Effector memory CD8-positive, alpha-beta T cell (primary cell): ENCODE measurements at regions not wholly inside any gene's neighbourhood (a gene's known extent, or its start where the extent isn't known, plus 50 kb on each side); places are given as distances from the start of the nearest gene placed in this dataset.
A peak's percentile ranks its signal among the peaks of the same experiment; 100 is the strongest.
"Not testable (repeated sequence)": the region's sequence is repeated elsewhere in the genome, so short reads cannot be mapped to it uniquely, and the experiment has no call there.

Source experiments
- ATAC-seq: fragments of 150-1000 bp; cut with Tn5 transposase; replicated peaks from 2 replicates; pipeline ENCODE4 v1.10.0; 2021; ENCODE audit warnings: mild to moderate bottlenecking, moderate library complexity
- DNase-seq, 3 experiments: peaks; one replicate each; pipeline ENCODE4 v3.0.0; 2021
- H3K27ac Mint-ChIP-seq, 2 donors: one replicate each; pipeline ENCODE4 v1.8.0; 2022; ENCODE audit warnings: mild to moderate bottlenecking in 2 of 2, mixed read lengths in 2 of 2, moderate library complexity in 2 of 2
- H3K27me3 Mint-ChIP-seq, 2 donors: one replicate each; pipeline ENCODE4 v1.8.0; 2022; ENCODE audit warnings: mixed read lengths in 2 of 2
- H3K36me3 Mint-ChIP-seq: one replicate; pipeline ENCODE4 v1.8.0; 2022; ENCODE audit warnings: mild to moderate bottlenecking, moderate library complexity, mixed read lengths; ENCODE audit not compliant: insufficient read depth
- H3K4me1 Mint-ChIP-seq, 2 donors: one replicate each; pipeline ENCODE4 v1.8.0; 2022; ENCODE audit warnings: low read depth in 2 of 2, mixed read lengths in 2 of 2
- H3K4me3 Mint-ChIP-seq, 2 donors: one replicate each; pipeline ENCODE4 v1.8.0; 2022; ENCODE audit warnings: mild to moderate bottlenecking in 2 of 2, mixed read lengths in 2 of 2, moderate library complexity in 2 of 2
- H3K9me3 Mint-ChIP-seq, 2 donors: one replicate each; pipeline ENCODE4 v1.8.0; 2022; ENCODE audit warnings: mixed read lengths in 2 of 2

DNA sequence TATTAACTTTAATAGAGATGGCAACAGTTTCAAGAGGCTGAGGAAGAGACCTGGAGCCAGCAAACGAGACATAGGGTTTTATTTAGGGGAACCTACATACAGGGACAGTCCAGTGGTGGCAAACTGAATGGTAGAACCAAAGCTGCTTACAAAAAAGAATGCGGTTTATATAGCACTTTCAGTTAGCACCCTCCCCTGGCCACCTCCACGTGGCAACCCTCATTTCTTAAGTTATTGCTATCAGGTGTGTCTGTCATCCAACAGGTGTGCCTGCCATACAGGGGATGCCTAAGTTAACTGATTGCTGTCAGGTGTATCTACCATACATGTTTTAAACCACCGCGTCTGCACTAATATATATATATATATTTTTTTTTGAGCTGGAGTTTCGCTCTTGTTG lies 129.2 kb upstream of the DUSP10 start:
- Mint-ChIP-seq H3K36me3 (peaks cover 3% of the 10 kb centered on the region), H3K9me3 (no peaks in the 10 kb centered on the region), H3K27ac (no peak overlapping the region), H3K27me3 (no peaks in the 10 kb centered on the region), H3K4me3 (no peak overlapping the region), H3K4me1 (no peaks in the 10 kb centered on the region)
- no peak for DNase-seq
- ATAC-seq = no peak

DNA sequence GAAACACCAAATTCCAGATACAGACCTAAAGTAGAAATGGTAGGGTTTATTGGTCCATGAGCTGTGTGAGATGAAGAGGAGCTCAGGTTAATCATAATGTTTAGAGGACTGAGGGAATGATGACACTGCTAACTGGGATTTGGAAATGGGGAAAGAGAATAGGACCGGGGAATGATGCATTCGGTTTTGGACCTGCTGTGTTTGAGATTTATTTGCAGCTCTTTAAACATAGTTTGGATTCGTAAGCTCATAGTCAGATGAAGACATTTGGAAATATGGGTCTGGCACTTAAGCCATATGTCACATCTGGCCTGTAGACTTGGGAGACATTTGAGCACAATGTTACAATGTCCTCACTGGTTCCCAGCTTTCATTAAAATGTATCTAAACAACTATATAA lies 127.9 kb upstream of the DUSP10 start:
- DNase-seq (no peak), ATAC-seq (no peak)
- no peaks in the 10 kb centered on the region for H3K4me1 Mint-ChIP-seq
- no peaks in the 10 kb centered on the region for H3K27me3 Mint-ChIP-seq
- no peak overlapping the region for H3K4me3 Mint-ChIP-seq
- H3K27ac Mint-ChIP-seq = no peak overlapping the region
- H3K9me3 Mint-ChIP-seq = no peaks in the 10 kb centered on the region
- peaks cover 3% of the 10 kb centered on the region for H3K36me3 Mint-ChIP-seq

DNA sequence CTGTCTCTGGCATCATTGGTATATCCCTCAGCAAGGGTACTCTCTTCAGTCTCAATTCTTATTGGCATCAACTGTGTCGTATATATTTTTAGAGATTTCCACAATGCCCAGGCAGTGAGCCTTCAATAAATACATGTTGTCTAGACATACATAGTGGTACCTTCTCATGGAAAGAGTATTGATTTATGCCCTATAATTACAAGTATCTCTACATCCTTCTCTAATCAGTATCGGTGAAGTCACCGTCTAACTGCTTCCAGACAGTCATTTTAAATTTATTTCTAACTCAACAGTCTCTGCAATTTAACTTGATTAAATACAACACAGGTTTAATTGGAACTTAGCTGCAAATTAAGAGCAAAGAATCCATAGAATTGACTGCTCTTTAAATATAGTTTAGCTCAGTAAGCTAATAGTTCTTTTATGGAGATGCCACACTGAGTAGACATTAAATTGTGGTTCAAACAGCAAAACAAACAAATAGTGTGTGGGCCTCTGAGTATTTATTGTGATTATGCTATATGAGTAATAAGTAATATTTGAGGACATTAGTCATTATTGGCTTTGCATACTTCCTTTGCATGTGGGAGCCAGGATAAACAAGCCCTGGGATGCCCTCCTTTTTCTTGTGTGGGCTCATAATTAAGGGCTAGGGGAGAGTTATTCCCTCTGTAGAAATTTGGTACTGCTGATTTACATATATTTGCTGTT lies 126.9 kb upstream of the DUSP10 start:
- Mint-ChIP-seq H3K4me3 (no peak overlapping the region), H3K9me3 (no peaks in the 10 kb centered on the region), H3K4me1 (no peaks in the 10 kb centered on the region), H3K27me3 (no peaks in the 10 kb centered on the region), H3K27ac (no peak overlapping the region), H3K36me3 (no peaks in the 10 kb centered on the region)
- ATAC-seq = no peak
- DNase-seq = no peak

DNA sequence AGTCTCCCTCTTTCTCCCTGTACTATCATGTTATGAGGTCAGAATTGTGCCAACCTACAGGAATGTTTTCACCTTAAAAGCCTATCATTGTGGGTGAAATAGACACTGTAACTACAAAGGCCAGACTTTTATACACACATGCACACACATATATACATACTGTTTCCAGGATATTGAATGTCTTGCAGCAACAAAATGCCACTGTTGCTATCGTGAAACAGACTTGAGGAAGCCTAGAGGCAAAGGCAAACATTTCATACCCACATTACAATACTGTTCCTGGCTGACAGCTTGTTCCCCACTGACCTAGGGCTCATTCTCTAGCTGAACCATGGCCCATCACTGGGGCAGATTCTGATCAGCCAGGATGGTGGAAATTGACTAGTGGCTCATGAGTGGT lies 125.1 kb upstream of the DUSP10 start:
- Mint-ChIP-seq H3K27ac (no peak overlapping the region), H3K9me3 (no peaks in the 10 kb centered on the region), H3K27me3 (no peaks in the 10 kb centered on the region), H3K4me3 (no peak overlapping the region), H3K36me3 (no peaks in the 10 kb centered on the region), H3K4me1 (no peaks in the 10 kb centered on the region)
- no peak for ATAC-seq
- no peak for DNase-seq

DNA sequence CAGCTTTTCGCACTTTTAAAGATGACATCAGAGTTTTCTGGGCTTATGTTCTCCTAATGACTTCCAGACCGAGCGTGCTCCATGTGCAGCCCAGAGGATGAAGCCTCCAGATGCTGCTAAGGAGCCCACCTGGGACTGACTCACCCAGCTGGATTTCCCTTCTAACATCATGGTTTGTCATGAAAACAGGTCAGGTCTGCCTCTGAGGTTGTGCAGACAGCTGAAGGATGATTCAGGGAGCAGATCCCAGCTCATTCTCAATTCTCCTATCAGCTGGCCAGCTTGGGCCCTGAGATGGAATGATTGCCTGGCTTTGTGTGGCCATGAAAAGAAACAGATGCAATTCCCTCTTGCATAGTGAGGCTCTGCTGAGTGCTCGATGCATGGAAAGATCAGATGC lies 123.9 kb upstream of the DUSP10 start:
- H3K4me1 Mint-ChIP-seq = no peaks in the 10 kb centered on the region
- no peak for DNase-seq
- no peak overlapping the region for H3K4me3 Mint-ChIP-seq
- H3K27ac Mint-ChIP-seq = no peak overlapping the region
- H3K27me3 Mint-ChIP-seq = no peaks in the 10 kb centered on the region
- H3K36me3 Mint-ChIP-seq = no peaks in the 10 kb centered on the region
- ATAC-seq = no peak
- no peaks in the 10 kb centered on the region for H3K9me3 Mint-ChIP-seq

DNA sequence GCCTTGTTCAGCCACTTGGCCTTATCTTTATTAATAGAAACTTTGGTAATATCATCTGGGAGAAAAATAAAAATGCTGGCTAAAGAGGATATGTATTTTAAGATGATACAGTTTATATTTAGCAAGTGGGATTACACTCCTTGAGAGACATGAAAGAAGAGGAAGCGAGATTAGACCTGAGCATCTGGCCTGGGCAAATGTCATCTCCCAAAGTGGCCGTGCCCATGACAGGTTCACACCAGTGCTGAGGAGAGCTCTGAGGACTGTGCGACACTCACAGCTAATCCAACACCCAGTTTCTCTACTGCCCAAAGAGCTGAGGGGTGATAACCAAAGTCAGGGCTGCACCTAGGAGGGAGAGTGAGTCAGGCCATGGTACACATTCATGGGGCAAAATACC lies 121.7 kb upstream of the DUSP10 start:
- H3K36me3 Mint-ChIP-seq = no peaks in the 10 kb centered on the region
- no peak for DNase-seq
- H3K4me1 Mint-ChIP-seq = no peaks in the 10 kb centered on the region
- no peaks in the 10 kb centered on the region for H3K9me3 Mint-ChIP-seq
- ATAC-seq = no peak
- H3K27me3 Mint-ChIP-seq = no peaks in the 10 kb centered on the region
- H3K27ac Mint-ChIP-seq = no peak overlapping the region
- H3K4me3 Mint-ChIP-seq = no peak overlapping the region

DNA sequence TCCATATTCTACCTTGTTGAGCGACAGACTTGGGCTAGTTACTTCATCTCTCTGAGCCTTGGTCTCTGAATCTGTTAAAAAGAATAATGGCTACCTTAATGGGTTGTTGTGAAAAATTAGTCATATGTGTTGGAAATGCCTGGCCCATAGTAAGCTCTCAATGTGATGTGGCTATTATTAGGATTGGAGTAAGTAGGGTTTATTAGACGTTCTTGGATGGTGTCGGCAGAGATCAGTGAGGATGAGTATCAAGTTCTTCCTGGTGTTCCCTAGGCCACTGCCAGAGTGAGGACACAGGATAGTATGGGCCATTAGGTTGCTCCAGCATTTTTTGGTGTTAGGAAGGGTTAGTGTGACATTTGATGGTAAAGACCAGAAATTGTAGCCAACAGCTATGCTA lies 121.1 kb upstream of the DUSP10 start:
- ATAC-seq (no peak), DNase-seq (no peak)
- no peaks in the 10 kb centered on the region for H3K27me3 Mint-ChIP-seq
- no peak overlapping the region for H3K4me3 Mint-ChIP-seq
- no peaks in the 10 kb centered on the region for H3K36me3 Mint-ChIP-seq
- no peak overlapping the region for H3K27ac Mint-ChIP-seq
- no peaks in the 10 kb centered on the region for H3K9me3 Mint-ChIP-seq
- H3K4me1 Mint-ChIP-seq = no peaks in the 10 kb centered on the region

DNA sequence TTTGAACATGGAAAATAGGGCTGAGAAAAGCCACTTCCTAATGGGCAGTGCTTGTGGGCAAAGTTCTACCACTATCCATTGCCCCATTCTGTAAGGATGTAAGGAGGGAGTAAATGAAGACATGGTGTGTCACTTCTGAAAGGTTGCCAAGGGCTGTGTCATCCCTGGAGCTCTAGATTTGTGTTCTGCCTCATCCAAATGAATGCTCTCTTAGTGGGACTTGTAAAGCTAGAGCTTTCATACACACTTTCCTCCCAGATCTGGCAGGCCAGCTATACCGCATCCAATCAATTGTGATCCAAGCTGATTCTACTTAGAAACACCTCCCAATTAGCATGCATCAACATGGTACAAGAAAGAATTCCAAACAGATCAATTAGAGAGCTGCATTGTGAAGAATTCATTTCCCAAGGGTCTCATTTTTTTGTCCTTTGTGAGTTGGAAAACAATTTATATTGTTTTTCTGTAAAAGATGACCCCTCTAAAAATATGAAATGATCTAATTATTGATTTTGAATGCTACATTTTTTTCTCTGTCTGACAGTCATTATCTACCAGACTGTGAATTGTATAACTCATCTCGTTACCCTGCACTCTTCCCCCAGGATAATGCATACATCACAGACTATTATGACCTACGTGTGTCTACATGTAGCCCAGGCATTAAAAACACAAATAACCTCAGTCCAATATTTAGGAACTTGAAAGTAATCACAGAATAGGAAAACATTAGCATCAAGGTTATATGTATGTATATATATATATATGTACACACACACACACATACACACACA lies 117.1 kb upstream of the DUSP10 start:
- ATAC-seq (no peak), DNase-seq (no peak)
- Mint-ChIP-seq H3K4me3 (no peak overlapping the region), H3K36me3 (no peaks in the 10 kb centered on the region), H3K4me1 (peaks cover 0 to 1% of the 10 kb centered on the region in 2 donors), H3K27ac (no peak overlapping the region), H3K27me3 (no peaks in the 10 kb centered on the region), H3K9me3 (no peaks in the 10 kb centered on the region)

DNA sequence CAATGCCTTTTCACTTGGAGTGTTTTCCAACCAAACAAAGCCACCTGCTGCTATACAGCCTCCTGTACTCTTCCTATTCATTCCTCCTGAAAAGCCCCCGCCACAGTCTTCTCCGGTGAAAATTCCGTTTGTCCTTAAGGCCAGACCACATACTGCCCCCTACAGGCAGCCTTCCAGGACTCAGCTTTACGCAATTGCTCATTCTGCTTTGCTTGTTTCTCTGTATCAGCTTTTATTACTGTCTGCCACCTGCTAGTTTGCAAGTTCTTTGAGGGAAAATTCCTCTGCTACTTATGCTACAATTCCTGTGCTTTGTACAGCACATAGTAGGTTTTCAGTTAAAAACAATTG lies 115.2 kb upstream of the DUSP10 start:
- H3K27me3 Mint-ChIP-seq, DNase-seq, H3K36me3 Mint-ChIP-seq, ATAC-seq, H3K4me3 Mint-ChIP-seq, H3K4me1 Mint-ChIP-seq, H3K9me3 Mint-ChIP-seq: not testable (repeated sequence)
- H3K27ac Mint-ChIP-seq = peak overlapping the region in 1 of 2 donors; percentile 59

DNA sequence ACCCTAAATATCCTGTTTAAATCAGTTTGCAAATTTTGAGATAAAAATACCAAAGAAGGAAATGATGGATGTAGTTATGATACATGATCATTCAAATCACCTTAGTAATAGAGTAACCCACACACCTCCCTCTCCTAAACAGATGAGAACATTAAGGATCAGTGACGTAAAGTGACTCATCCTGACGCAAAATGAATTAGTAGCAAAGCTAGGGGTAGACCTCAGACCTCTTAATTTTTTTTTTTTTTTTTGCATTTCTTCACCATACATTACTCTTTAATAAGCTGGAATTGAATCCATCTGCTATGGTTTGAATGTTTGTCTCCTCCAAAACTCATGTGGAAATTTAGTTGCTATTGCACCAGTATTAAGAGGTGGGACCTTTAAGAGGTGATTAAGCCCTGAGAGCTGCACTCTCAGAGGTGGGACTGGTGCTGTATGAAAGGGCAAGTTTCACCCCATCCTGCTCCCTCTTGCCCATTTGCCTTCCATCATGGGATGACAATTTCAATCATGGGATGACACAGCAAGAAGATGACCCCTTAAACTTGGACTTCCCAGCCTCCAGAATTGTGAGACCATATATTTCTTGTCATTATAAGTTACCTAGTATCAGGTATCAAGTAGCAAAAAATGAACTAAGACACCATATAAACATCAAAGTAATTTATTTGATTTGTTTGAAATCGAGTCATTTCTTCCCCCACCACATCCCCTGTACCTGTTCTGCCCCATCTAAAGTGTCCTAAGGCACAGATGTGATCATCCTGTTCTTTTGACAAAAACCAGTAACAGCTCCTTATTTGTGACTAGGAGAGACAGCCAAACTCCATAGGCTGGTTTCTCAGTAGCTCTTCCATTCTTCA lies 114.6 kb upstream of the DUSP10 start:
- no peak for DNase-seq
- Mint-ChIP-seq H3K9me3 (no peaks in the 10 kb centered on the region), H3K4me1 (peaks cover 0 to 1% of the 10 kb centered on the region in 2 donors), H3K27ac (peak overlapping the region in 1 of 2 donors; percentile 59), H3K27me3 (no peaks in the 10 kb centered on the region), H3K36me3 (no peaks in the 10 kb centered on the region), H3K4me3 (no peak overlapping the region)
- ATAC-seq = no peak

DNA sequence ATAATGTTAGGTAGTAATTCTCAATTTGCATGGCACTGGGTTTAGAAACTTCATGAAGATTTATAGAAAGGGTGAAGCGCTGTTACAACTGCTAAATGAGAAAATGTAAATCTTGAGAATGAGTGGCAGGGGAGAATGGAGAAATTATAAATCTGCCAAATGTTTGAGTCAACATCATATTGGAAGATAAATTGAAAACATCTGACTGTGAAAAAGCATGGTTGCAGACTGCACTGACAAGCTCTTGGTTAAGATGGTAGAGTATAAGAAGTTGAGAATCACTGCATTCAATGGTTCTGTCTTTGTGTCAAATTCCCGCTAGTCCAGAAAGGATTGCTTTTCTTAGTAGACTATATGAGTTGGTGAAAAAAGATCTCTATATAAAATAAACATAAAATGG lies 113.3 kb upstream of the DUSP10 start:
- H3K36me3 Mint-ChIP-seq = no peaks in the 10 kb centered on the region
- ATAC-seq (no peak), DNase-seq (no peak)
- no peaks in the 10 kb centered on the region for H3K27me3 Mint-ChIP-seq
- H3K9me3 Mint-ChIP-seq = no peaks in the 10 kb centered on the region
- H3K27ac Mint-ChIP-seq = no peak overlapping the region
- no peak overlapping the region for H3K4me3 Mint-ChIP-seq
- peaks cover 0 to 1% of the 10 kb centered on the region in 2 donors for H3K4me1 Mint-ChIP-seq

DNA sequence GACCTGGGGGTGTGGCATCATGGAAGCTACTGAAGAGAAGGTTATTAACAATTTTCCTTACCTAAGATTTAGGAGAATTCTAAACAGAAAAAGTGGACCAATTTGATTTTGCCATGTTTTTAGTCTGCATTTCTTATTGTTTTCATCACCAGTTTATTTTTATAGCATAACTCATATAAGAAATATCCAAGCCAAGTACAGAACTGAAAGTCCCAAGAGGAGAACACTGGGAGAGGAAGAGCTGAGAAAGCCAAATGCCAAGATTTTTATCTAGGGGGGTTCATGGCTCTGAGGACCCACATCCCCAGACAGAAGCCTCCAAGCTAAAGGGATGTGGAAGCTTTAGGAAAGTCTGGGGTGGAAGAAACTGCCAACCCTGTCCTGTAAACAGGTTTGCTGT lies 109.4 kb upstream of the DUSP10 start:
- no peak for ATAC-seq
- Mint-ChIP-seq H3K4me1 (no peaks in the 10 kb centered on the region), H3K27ac (peak overlapping the region in 1 of 2 donors; percentile 16), H3K9me3 (no peaks in the 10 kb centered on the region), H3K4me3 (no peak overlapping the region), H3K27me3 (no peaks in the 10 kb centered on the region), H3K36me3 (no peaks in the 10 kb centered on the region)
- DNase-seq = no peak

DNA sequence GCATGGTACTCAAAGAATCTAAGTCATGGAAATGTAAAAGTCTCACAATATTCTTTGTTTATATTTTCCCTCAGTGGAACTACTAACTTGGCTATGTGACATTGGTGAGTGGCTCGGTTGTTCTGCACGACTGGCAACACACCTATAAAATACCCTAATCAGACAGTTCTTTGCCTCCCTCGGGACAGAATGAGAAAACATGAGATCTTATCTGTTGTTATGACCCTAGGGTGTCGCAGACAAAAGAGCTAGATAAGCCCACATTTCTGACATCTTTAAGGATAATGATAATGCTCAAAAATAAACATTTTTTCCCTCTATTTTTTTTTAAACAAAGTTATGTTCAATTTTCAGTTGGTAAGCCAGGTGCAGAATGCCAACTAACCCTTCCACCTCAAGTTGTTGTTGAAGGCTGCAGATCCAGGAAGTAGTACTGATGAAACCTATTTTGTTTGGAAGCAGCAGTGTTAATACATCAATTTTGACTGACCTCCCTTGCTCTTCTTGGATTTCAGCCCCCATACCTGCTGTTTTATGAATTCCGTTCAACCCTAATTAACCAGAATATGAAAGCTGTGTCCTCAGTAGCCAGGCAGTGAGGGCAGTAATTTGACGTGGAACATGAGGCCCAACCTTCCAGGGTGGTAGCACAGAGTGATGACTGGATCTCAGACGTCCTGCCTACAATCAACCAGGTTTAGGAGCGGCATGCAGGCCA lies 108.7 kb upstream of the DUSP10 start:
- ATAC-seq (no peak), DNase-seq (no peak)
- H3K9me3 Mint-ChIP-seq = no peaks in the 10 kb centered on the region
- no peaks in the 10 kb centered on the region for H3K27me3 Mint-ChIP-seq
- no peak overlapping the region for H3K4me3 Mint-ChIP-seq
- H3K27ac Mint-ChIP-seq = peak overlapping the region in 1 of 2 donors; percentile 16
- no peaks in the 10 kb centered on the region for H3K36me3 Mint-ChIP-seq
- H3K4me1 Mint-ChIP-seq = no peaks in the 10 kb centered on the region
